ENCODE measurements at regions not wholly inside any gene's neighbourhood (a gene's known extent, or its start where the extent isn't known, plus 50 kb on each side); places are given as distances from the start of the nearest gene placed in this dataset.
"Not testable (repeated sequence)": the region's sequence is repeated elsewhere in the genome, so short reads cannot be mapped to it uniquely, and the experiment has no call there.

DNA sequence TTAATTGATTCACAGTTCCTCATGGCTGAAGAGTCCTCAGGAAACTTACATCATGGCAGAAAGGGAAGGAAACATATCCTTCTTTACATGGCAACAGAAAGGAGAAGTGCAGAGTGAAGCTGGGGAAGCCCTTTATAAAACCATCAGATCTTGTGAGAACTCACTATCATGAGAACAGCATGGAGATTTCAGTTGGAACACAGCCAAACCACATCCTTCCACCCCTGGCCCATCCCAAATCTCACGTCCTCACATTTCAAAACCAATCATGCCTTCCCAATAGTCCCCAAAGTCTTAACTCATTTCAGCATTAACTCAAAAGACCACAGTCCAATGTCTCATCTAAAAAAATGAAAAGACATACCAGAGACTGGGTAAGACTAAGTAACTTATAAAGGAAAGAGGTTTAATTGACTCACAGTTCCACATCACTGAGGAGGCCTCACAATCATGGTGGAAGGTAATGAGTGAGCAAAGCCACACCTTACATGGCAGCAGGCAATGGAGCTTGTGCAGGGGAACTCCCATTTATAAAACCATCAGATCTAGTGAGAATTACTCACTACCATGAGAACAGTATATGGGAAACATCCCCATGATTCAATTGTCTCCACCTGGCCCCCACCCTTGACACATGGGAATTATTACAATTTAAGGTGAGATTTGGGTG, 105.2 kb downstream of the MRPL39 start:
- no peak overlapping the region for H3K4me3 Mint-ChIP-seq (ENCODE audit: low read depth)
- intact Hi-C loops (cut with micrococcal nuclease), result loop anchor here (1.0 kb wide), 10 partner anchors 8 to 106 kb away; no protein-coding TSS in a partner anchor
- H3K4me1 Mint-ChIP-seq (ENCODE audit: low read depth), result peaks cover 40% of the 10 kb centered on the region
- peaks cover 30% of the 10 kb centered on the region for H3K36me3 Mint-ChIP-seq (ENCODE audit: low read depth)
- peaks cover 27% of the 10 kb centered on the region for H3K9me3 Mint-ChIP-seq
- H3K27ac Mint-ChIP-seq, result peak overlapping the region; percentile 92
- DNase-seq (ENCODE audit: low spot score), result no peak
- H3K27me3 Mint-ChIP-seq (ENCODE audit: low read depth), result no peaks in the 10 kb centered on the region

DNA sequence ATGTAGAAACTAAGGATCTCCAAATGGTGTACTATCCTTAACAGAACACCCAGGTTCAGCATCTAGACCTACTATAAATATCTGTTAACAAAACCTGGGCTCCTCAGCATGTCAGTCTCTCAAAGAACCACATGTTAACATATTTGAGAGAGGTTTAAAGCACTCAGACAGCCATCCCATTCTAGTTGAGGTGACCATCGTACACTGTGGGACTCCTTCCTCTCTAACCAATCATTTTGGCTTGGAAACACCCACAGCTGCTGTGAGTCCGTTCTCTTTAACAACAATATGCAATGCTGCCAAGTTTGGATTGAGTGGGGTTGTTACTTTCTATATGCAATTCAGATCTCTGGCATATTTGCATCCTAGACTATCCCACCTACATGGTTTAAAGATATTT, 105.8 kb downstream of the MRPL39 start:
- intact Hi-C loops (cut with micrococcal nuclease), result no loop called here
- H3K36me3 Mint-ChIP-seq (ENCODE audit: low read depth), result peaks cover 30% of the 10 kb centered on the region
- H3K4me3 Mint-ChIP-seq (ENCODE audit: low read depth), result no peak overlapping the region
- H3K27me3 Mint-ChIP-seq (ENCODE audit: low read depth), result no peaks in the 10 kb centered on the region
- H3K27ac Mint-ChIP-seq, result peak overlapping the region; percentile 92
- DNase-seq (ENCODE audit: low spot score), result no peak
- H3K4me1 Mint-ChIP-seq (ENCODE audit: low read depth), result peaks cover 44% of the 10 kb centered on the region
- peaks cover 27% of the 10 kb centered on the region for H3K9me3 Mint-ChIP-seq

GRCh38 chr21:25500598-25500997, 106.7 kb downstream of the MRPL39 start:
- Mint-ChIP-seq H3K36me3 (ENCODE audit: low read depth) (peaks cover 32% of the 10 kb centered on the region), H3K9me3 (peaks cover 27% of the 10 kb centered on the region), H3K4me3 (ENCODE audit: low read depth) (no peak overlapping the region), H3K4me1 (ENCODE audit: low read depth) (peaks cover 40% of the 10 kb centered on the region), H3K27me3 (ENCODE audit: low read depth) (no peaks in the 10 kb centered on the region), H3K27ac (no peak overlapping the region)
- DNase-seq (ENCODE audit: low spot score), result no peak
- intact Hi-C loops (cut with micrococcal nuclease), result no loop called here

GRCh38 chr21:25496825-25497482, 110.3 kb downstream of the MRPL39 start:
- Mint-ChIP-seq H3K36me3 (ENCODE audit: low read depth) (peaks cover 26% of the 10 kb centered on the region), H3K27ac (no peak overlapping the region), H3K4me1 (ENCODE audit: low read depth) (peaks cover 20% of the 10 kb centered on the region), H3K9me3 (peaks cover 14% of the 10 kb centered on the region), H3K4me3 (ENCODE audit: low read depth) (no peak overlapping the region), H3K27me3 (ENCODE audit: low read depth) (no peaks in the 10 kb centered on the region)
- intact Hi-C loops (cut with micrococcal nuclease), result no loop called here
- no peak for DNase-seq (ENCODE audit: low spot score)

- Mint-ChIP-seq H3K36me3 (ENCODE audit: low read depth) (peaks cover 19% of the 10 kb centered on the region), H3K4me3 (ENCODE audit: low read depth) (no peak overlapping the region), H3K9me3 (peaks cover 3% of the 10 kb centered on the region), H3K27ac (no peak overlapping the region), H3K27me3 (ENCODE audit: low read depth) (no peaks in the 10 kb centered on the region), H3K4me1 (ENCODE audit: low read depth) (peaks cover 27% of the 10 kb centered on the region)
- intact Hi-C loops (cut with micrococcal nuclease), result no loop called here
- DNase-seq (ENCODE audit: low spot score), result no peak
These were observed 112.5 kb downstream of the MRPL39 start for GRCh38 chr21:25494804-25495203.

DNA sequence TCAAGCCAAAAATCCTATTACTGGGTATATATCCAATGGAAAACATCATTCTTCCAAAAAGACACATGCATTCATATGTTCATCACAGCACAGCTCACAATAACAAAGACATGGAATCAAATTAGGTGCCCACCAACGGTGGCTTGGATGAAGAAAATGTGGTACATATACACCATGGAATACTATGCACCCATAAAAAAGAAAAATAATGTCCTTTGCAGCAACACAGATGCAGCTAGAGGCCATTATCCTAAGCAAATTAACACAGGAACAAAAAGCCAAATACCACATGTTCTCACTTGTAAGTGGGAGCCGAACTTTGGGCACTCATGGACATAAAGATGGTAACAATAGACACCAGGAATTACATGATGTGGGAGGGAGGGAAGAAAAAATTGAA, 113.6 kb downstream of the MRPL39 start:
- Mint-ChIP-seq H3K4me3 (ENCODE audit: low read depth) (no peak overlapping the region), H3K4me1 (ENCODE audit: low read depth) (peaks cover 34% of the 10 kb centered on the region), H3K27ac (no peak overlapping the region), H3K27me3 (ENCODE audit: low read depth) (no peaks in the 10 kb centered on the region), H3K9me3 (no peaks in the 10 kb centered on the region), H3K36me3 (ENCODE audit: low read depth) (peaks cover 16% of the 10 kb centered on the region)
- intact Hi-C loops (cut with micrococcal nuclease), result no loop called here
- no peak for DNase-seq (ENCODE audit: low spot score)

GRCh38 chr21:25491267-25491666, 116.0 kb downstream of the MRPL39 start:
- no peak overlapping the region for H3K4me3 Mint-ChIP-seq (ENCODE audit: low read depth)
- no peak for DNase-seq (ENCODE audit: low spot score)
- H3K27me3 Mint-ChIP-seq (ENCODE audit: low read depth), result no peaks in the 10 kb centered on the region
- H3K4me1 Mint-ChIP-seq (ENCODE audit: low read depth), result peaks cover 45% of the 10 kb centered on the region
- H3K36me3 Mint-ChIP-seq (ENCODE audit: low read depth), result peaks cover 16% of the 10 kb centered on the region
- intact Hi-C loops (cut with micrococcal nuclease), result no loop called here
- peak overlapping the region; percentile 64 for H3K27ac Mint-ChIP-seq
- no peaks in the 10 kb centered on the region for H3K9me3 Mint-ChIP-seq

DNA sequence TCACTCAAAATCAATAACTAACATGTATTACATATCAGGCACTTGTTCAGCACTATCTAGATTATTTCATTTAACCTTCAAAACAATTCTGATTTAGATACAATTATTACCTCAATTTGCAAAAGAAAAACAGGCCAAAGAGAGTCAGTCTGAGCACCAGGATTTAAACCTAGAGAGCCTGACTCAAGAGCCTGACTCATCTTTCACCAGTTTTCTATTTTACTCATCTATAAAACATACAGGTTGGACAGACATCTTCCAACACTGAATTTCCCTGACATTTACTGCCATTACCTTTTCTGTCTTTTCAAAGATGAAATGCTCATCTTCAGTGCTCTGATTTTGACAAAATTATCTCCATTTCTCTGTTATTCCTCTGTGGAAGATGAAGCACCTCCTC, 116.5 kb downstream of the MRPL39 start:
- Mint-ChIP-seq H3K27ac (peak overlapping the region; percentile 64), H3K36me3 (ENCODE audit: low read depth) (peaks cover 16% of the 10 kb centered on the region), H3K9me3 (no peaks in the 10 kb centered on the region), H3K4me1 (ENCODE audit: low read depth) (peaks cover 49% of the 10 kb centered on the region), H3K27me3 (ENCODE audit: low read depth) (no peaks in the 10 kb centered on the region), H3K4me3 (ENCODE audit: low read depth) (no peak overlapping the region)
- DNase-seq (ENCODE audit: low spot score), result no peak
- intact Hi-C loops (cut with micrococcal nuclease), result no loop called here

DNA sequence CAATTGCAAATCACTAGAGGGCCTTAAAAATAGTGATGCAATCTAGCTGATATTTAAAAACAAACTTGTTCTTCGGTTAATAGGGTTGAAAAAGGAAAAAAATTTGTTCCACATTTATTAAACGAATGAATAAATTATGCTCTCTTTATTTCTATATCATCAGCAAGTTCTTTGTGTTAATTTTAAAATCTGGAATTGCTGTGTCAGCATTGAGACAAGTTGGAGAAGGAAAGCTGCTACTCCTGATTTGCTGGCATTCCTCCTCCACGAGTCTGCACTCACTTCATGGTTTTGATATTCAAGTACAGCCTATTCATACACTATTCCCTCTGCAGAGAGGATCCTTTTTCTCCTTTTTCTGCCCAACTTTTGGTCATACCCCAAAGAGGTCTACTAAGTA, 117.6 kb downstream of the MRPL39 start:
- H3K36me3 Mint-ChIP-seq (ENCODE audit: low read depth), result peaks cover 18% of the 10 kb centered on the region
- peak overlapping the region; percentile 64 for H3K27ac Mint-ChIP-seq

GRCh38 chr21:25487046-25487594, 120.2 kb downstream of the MRPL39 start:
- Mint-ChIP-seq H3K4me1 (ENCODE audit: low read depth) (peaks cover 61% of the 10 kb centered on the region), H3K4me3 (ENCODE audit: low read depth) (peak overlapping the region; percentile 35), H3K27ac (peak overlapping the region; percentile 83), H3K9me3 (peaks cover 30% of the 10 kb centered on the region), H3K27me3 (ENCODE audit: low read depth) (no peaks in the 10 kb centered on the region), H3K36me3 (ENCODE audit: low read depth) (peaks cover 37% of the 10 kb centered on the region)
- intact Hi-C loops (cut with micrococcal nuclease), result loop anchor here (1.0 kb wide), 10 partner anchors 15 to 91 kb away; no protein-coding TSS in a partner anchor
- DNase-seq (ENCODE audit: low spot score), result no peak

More for the DNA sequence above, 117.6 kb downstream of the MRPL39 start:
- intact Hi-C loops (cut with micrococcal nuclease), result no loop called here
- Mint-ChIP-seq H3K27me3 (ENCODE audit: low read depth) (no peaks in the 10 kb centered on the region), H3K4me1 (ENCODE audit: low read depth) (peaks cover 58% of the 10 kb centered on the region), H3K4me3 (ENCODE audit: low read depth) (no peak overlapping the region), H3K9me3 (peaks cover 7% of the 10 kb centered on the region)
- no peak for DNase-seq (ENCODE audit: low spot score)

DNA sequence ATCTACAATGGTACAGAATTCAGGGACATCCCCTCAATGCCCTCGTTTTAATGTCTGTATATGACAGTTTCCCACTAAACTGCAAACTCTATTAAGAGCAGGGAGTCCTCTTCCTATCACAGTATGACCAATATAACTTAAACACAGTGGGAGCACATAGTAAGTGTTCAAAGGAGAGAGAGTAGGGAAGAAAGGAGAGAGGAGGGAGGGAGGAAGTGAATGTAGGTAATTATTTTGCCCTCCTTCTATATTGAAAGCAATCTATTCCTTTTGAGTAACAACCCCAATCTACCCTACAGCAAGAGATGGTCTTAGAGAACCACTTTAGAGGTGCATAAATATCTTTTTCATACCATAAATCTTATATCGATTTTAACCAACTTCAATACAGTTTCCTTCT, 121.4 kb downstream of the MRPL39 start:
- H3K4me3 Mint-ChIP-seq (ENCODE audit: low read depth), result peak overlapping the region; percentile 18
- intact Hi-C loops (cut with micrococcal nuclease), result no loop called here
- H3K9me3 Mint-ChIP-seq, result peaks cover 42% of the 10 kb centered on the region
- H3K36me3 Mint-ChIP-seq (ENCODE audit: low read depth), result peaks cover 46% of the 10 kb centered on the region
- H3K27me3 Mint-ChIP-seq (ENCODE audit: low read depth), result no peaks in the 10 kb centered on the region
- H3K4me1 Mint-ChIP-seq (ENCODE audit: low read depth), result peaks cover 53% of the 10 kb centered on the region
- peak overlapping the region; percentile 72 for H3K27ac Mint-ChIP-seq
- no peak for DNase-seq (ENCODE audit: low spot score)

DNA sequence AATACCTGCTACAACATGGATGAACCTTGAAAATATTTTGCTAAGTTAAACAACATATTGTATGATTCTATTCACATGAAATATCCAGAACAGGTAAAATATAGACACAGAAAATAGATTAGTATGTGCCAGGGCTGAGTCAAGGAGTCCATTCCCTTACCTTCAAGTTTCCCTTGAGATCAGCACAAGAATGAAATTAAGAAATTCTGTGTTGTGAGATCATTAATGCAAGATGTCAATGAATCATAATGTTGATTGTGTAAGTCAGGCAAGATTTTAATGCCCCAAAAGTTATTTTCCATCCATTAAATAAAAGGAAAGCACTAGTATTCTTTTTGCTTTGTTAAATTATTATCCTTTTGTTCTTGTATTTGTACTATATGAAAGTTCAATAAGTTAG, 139.4 kb downstream of the MRPL39 start:
- Mint-ChIP-seq H3K9me3 (peaks cover 19% of the 10 kb centered on the region), H3K27me3 (ENCODE audit: low read depth) (no peaks in the 10 kb centered on the region), H3K4me3 (ENCODE audit: low read depth) (no peak overlapping the region), H3K27ac (no peak overlapping the region), H3K4me1 (ENCODE audit: low read depth) (peaks cover 41% of the 10 kb centered on the region), H3K36me3 (ENCODE audit: low read depth) (peaks cover 18% of the 10 kb centered on the region)
- intact Hi-C loops (cut with micrococcal nuclease), result no loop called here
- no peak for DNase-seq (ENCODE audit: low spot score)

DNA sequence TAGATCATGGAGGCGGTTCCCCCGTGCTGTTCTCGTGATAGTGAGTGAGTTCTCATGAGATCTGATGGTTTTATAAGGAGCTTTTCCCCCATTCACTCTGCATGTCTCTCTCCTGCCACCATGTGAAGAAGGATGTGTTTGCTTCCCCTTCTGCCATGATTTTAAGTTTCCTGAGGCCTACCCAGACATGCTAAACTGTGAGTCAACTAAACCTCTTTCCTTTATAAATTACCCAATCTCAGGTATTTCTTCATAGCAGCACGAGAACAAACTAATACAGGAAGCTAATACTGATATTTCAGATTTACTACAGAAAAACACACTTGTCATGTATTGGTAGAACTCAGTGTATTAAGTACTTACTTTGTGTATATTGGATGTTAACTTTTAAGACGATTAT, 140.2 kb downstream of the MRPL39 start:
- Mint-ChIP-seq H3K36me3 (ENCODE audit: low read depth) (peaks cover 15% of the 10 kb centered on the region), H3K9me3 (peaks cover 14% of the 10 kb centered on the region), H3K4me1 (ENCODE audit: low read depth) (peaks cover 47% of the 10 kb centered on the region)
- H3K4me3 Mint-ChIP-seq (ENCODE audit: low read depth); intact Hi-C loops (cut with micrococcal nuclease); DNase-seq (ENCODE audit: low spot score); H3K27me3 Mint-ChIP-seq (ENCODE audit: low read depth); H3K27ac Mint-ChIP-seq: not testable (repeated sequence)
